ENCODE measurements at regions not wholly inside any gene's neighbourhood (a gene's known extent, or its start where the extent isn't known, plus 50 kb on each side); places are given as distances from the start of the nearest gene placed in this dataset.

DNA sequence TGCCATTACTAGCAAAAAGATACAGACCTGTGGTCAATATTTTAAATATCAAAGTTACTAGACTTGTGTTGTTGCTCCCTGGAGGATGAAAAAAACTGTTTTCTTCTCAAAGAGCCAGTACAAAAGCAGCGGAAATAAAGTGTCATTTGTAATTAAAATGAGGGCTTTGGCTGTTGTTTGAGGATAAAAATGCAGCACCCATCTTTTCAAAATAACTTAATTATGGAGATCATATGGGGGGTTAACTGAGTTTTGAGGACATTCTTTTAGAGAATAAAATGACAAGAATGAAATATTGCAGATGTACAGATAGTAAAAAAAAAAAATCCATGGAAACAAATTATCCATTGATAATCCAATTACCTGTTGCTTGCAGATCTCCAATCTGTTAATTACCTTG, 1484.4 kb downstream of the LRRC4C start:
- no peak overlapping the region for H3K27ac ChIP-seq
- TF ChIP-seq, protein P1, sequence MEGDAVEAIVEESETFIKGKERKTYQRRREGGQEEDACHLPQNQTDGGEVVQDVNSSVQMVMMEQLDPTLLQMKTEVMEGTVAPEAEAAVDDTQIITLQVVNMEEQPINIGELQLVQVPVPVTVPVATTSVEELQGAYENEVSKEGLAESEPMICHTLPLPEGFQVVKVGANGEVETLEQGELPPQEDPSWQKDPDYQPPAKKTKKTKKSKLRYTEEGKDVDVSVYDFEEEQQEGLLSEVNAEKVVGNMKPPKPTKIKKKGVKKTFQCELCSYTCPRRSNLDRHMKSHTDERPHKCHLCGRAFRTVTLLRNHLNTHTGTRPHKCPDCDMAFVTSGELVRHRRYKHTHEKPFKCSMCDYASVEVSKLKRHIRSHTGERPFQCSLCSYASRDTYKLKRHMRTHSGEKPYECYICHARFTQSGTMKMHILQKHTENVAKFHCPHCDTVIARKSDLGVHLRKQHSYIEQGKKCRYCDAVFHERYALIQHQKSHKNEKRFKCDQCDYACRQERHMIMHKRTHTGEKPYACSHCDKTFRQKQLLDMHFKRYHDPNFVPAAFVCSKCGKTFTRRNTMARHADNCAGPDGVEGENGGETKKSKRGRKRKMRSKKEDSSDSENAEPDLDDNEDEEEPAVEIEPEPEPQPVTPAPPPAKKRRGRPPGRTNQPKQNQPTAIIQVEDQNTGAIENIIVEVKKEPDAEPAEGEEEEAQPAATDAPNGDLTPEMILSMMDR (conservative IDR thresholded peaks at IDR 0.05; ENCODE audit: low read depth): no peak
- DNase-seq (ENCODE audit: low spot score): no peak
- ChIA-PET POLR2A (ENCODE audit: low non-redundant PET) (no interaction called here), CTCF (no interaction called here)

DNA sequence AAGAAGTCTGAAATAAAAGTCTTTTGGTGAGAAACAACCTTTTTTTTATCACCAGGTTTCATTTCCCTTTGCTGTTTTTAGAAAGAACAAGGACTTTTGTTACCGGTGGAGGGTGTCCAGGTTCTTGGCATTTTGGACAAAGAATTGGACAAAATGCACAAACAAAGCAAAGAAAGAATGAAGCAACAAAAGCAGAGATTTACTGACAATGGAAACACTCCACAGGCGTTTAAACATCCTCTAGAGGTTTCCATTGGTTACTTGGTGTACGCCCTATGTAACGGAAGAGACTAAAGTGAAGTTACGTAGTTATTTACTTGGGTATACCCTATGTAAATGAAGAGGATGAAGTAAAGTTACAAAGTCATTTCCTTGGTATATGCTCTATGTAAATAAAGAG, 1487.0 kb downstream of the LRRC4C start:
- no peak overlapping the region for H3K27ac ChIP-seq
- CTCF ChIA-PET: no interaction called here
- POLR2A ChIA-PET (ENCODE audit: low non-redundant PET): no interaction called here
- no peak for DNase-seq (ENCODE audit: low spot score)
- TF ChIP-seq, protein P1 (conservative IDR thresholded peaks at IDR 0.05; ENCODE audit: low read depth): no peak

DNA sequence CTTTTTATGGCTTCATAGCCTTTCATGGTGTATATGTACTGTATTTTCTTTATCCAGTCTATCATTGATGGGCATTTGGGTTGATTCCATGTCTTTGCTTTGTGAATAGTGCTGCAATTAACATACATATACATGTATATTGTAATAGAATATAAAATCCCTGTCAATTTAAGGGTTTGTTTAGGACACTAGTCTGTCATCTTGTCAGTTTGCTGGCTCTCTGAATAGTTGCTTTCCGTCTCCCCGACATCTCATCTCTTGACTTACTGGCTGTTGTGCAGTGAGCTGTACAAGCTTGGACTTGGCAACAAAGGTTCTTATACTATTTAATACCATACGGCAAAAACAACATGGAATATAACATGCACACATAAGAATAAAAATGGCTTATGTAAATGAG, 1487.5 kb downstream of the LRRC4C start:
- TF ChIP-seq, protein P1 (conservative IDR thresholded peaks at IDR 0.05; ENCODE audit: low read depth): no peak
- no peak overlapping the region for H3K27ac ChIP-seq
- ChIA-PET CTCF (no interaction called here), POLR2A (ENCODE audit: low non-redundant PET) (no interaction called here)
- DNase-seq (ENCODE audit: low spot score): no peak

DNA sequence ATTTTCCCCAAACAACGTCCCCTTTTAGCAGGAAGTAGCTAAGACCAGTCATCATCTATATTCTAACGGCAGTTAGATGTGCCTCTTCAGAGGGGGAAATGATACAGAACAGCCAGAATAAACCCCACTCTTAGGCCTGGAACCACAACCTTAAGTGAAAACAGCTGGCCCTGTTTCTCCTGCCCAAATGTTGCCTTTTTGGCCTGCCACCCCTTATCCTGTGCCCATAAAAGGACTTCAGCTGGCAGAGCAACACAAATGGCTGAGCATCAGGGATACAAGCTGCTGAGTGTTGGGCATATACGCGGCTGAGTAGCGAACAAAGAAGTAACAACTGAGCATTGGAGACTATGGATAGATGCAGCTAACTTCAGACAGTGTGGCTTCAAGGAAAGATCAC, 1491.4 kb downstream of the LRRC4C start:
- CTCF ChIA-PET: no interaction called here
- DNase-seq (ENCODE audit: low spot score): no peak
- POLR2A ChIA-PET (ENCODE audit: low non-redundant PET): no interaction called here
- no peak overlapping the region for H3K27ac ChIP-seq
- TF ChIP-seq, protein P1 (conservative IDR thresholded peaks at IDR 0.05; ENCODE audit: low read depth): no peak

DNA sequence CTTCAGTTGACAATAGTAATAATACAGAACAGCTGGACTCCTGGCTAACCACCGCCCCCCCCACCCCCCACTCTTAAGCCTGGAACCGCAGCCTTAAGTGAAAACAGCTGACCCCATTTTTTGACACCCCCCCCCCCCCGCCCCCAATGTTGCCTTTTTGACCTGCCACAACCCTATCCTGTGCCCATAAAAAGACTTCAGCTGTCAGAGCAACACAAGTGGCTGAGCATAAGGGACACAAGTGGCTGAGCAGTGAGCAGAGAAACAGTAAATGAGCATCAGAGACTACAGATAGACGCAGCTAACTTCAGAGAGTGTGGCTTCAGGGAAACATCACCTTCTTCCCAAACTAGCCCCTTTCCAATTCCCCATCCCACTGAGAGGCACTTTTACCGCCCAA, 1493.8 kb downstream of the LRRC4C start:
- POLR2A ChIA-PET (ENCODE audit: low non-redundant PET): no interaction called here
- H3K27ac ChIP-seq: no peak overlapping the region
- DNase-seq (ENCODE audit: low spot score): no peak
- CTCF ChIA-PET: no interaction called here
- TF ChIP-seq, protein P1 (conservative IDR thresholded peaks at IDR 0.05; ENCODE audit: low read depth): no peak

DNA sequence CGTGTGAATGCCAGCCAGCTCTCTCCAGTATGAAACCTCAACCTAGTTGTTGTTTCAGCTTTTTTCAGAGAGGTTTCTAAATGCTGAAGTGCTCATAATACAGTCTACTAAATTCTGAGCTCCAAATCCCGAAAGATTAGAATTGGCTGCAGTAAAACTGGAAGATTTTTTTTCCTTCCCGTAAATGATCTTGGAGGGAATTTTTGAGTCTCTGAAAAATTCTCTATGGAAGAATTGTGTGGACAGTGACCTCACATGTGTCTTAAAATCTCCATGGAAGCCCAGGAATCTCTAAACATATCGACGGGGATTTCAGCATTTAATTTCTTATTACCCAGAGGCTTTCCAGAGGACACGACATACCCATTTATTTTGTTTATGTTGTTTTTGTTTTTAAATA, 1499.2 kb downstream of the LRRC4C start:
- POLR2A ChIA-PET (ENCODE audit: low non-redundant PET): no interaction called here
- CTCF ChIA-PET: no interaction called here
- no peak for DNase-seq (ENCODE audit: low spot score)
- TF ChIP-seq, protein P1 (conservative IDR thresholded peaks at IDR 0.05; ENCODE audit: low read depth): no peak
- no peak overlapping the region for H3K27ac ChIP-seq

DNA sequence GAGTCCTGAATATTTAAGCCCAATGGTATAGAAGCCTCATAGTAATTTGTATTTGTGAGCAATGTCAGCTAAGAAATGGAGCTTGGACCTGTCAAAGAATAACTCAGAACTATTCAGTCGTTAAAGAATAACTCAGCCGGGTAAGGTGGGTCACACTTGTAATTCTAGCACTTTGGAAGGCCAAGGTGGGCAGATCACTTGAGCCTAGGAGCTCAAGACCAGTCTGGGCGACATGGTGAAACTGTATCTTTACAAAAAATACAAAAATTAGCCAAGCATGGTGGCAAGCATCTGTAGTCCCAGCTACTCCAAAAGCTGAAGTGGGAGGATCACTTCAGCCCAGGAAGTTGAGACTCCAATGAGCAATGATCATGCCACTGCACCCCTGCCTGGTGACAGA, 1526.5 kb downstream of the LRRC4C start:
- TF ChIP-seq, protein P1 (conservative IDR thresholded peaks at IDR 0.05; ENCODE audit: low read depth): no peak
- POLR2A ChIA-PET (ENCODE audit: low non-redundant PET): no interaction called here
- no peak for DNase-seq (ENCODE audit: low spot score)

More for the DNA sequence above, 1526.5 kb downstream of the LRRC4C start:
- CTCF ChIA-PET: interaction anchor here (0.5 kb wide), 1 partner anchor 19 kb away, joined by 3 read pairs; no protein-coding TSS in a partner anchor
- H3K27ac ChIP-seq: no peak overlapping the region
